Heart left ventricle (tissue), 13 donors: ENCODE measurements at regions not wholly inside any gene's neighbourhood (a gene's known extent, or its start where the extent isn't known, plus 50 kb on each side); places are given as distances from the start of the nearest gene placed in this dataset.

Experiments used
- POLR2A ChIP-seq, 2 donors: fragments of 450-650 bp; IDR thresholded peaks; one replicate each; pipeline ENCODE4 v1.6.1; 2017; ENCODE audit warnings: antibody characterized with exemption in 2 of 2, mild to moderate bottlenecking in 2 of 2, moderate library complexity in 2 of 2
- TF ChIP-seq, protein P1 (sequence below), 12 donors: fragments of 200-600 bp; sonication (generic) in 4 of 12; IDR thresholded peaks; one replicate each; pipeline versions ENCODE4 v1.5.0 to v1.8.0; 2018 to 2022; ENCODE audit warnings: antibody characterized with exemption in 12 of 12, mild to moderate bottlenecking in 5 of 12
- donor health status: ischemic (EF 13 %, LVEDD 7.1; RV severe dilation, severe dysfunction).
- donor health status: DM: no; HTN: yes; CAD: no.
- donor health status: DM: no; HTN: no; CAD: no.
- donor health status: ischemic (EF 25% LVEDD 6.9; RV normal size, moderate dysfunction).
- donor health status: ischemic (EF 25% LVEDD 5.7; RV mildly dilated, moderate dysfunction).
- donor health status: ischemic (EF 35%, LVEDD 5.7; RV mildly dilated, moderate dysfunction).
- donor health status: nonischemic (EF 11% LVEDD 7.7; RV severe dilation, severe dysfunction).
- donor health status: DM: yes; HTN: yes; CAD: no.
- donor health status: PGD.
- donor health status: ischemic (EF 29% LVEDD 5.4; RV normal size, mild dysfunction).
- donor health status: nonischemic (EF 23%, LVEDD 6.1; RV moderate dilation, normal function).

DNA sequence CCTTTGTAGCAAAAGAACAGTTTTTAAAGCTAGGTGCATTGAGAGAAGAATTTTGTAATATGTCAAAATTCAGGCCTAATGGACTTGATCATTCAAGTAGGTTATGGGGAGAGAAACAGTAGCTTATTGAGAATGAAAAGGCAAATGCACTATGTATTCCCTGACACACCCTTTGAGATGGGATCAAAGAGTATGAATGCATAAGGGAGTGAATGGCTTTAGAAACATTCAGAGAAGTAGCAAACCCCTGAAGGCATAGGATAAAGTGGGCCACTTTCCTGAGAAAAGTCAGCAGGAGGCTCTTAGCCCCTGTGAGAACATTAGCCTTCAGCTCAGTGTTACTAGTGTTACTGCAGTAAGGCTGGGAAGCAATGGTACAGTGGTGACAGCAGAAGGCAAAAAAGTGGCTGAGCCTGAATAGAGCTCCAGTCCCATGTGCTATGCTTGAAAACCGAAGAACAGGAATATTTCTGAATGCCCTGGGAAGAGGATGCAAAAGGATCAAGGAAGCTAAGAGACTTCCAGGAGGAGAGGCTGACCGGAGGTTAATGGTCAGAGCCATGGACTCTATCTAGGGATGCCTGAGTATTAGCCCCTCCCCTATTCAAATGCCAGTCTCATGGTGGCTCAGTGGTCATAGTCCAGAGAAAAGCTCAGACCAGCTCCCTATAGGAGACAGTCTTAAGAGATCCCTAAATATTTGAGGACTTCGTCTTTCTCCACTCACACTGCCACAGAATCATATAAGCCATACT lies 218.2 kb upstream of the SGO1 start:
- TF ChIP-seq, protein P1, sequence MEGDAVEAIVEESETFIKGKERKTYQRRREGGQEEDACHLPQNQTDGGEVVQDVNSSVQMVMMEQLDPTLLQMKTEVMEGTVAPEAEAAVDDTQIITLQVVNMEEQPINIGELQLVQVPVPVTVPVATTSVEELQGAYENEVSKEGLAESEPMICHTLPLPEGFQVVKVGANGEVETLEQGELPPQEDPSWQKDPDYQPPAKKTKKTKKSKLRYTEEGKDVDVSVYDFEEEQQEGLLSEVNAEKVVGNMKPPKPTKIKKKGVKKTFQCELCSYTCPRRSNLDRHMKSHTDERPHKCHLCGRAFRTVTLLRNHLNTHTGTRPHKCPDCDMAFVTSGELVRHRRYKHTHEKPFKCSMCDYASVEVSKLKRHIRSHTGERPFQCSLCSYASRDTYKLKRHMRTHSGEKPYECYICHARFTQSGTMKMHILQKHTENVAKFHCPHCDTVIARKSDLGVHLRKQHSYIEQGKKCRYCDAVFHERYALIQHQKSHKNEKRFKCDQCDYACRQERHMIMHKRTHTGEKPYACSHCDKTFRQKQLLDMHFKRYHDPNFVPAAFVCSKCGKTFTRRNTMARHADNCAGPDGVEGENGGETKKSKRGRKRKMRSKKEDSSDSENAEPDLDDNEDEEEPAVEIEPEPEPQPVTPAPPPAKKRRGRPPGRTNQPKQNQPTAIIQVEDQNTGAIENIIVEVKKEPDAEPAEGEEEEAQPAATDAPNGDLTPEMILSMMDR (IDR thresholded peaks at IDR 0.05) = no peak
- TF ChIP-seq POLR2A (IDR thresholded peaks at IDR 0.05) = no peak
